Amniotic epithelial cell (primary cell): ENCODE measurements at regions not wholly inside any gene's neighbourhood (a gene's known extent, or its start where the extent isn't known, plus 50 kb on each side); places are given as distances from the start of the nearest gene placed in this dataset.
"Not testable (repeated sequence)": the region's sequence is repeated elsewhere in the genome, so short reads cannot be mapped to it uniquely, and the experiment has no call there.

Experiments used
- DNase-seq: peaks from one replicate; pipeline ENCODE4 v3.0.0-alpha.2; 2010; ENCODE audit warnings: low read depth

DNA sequence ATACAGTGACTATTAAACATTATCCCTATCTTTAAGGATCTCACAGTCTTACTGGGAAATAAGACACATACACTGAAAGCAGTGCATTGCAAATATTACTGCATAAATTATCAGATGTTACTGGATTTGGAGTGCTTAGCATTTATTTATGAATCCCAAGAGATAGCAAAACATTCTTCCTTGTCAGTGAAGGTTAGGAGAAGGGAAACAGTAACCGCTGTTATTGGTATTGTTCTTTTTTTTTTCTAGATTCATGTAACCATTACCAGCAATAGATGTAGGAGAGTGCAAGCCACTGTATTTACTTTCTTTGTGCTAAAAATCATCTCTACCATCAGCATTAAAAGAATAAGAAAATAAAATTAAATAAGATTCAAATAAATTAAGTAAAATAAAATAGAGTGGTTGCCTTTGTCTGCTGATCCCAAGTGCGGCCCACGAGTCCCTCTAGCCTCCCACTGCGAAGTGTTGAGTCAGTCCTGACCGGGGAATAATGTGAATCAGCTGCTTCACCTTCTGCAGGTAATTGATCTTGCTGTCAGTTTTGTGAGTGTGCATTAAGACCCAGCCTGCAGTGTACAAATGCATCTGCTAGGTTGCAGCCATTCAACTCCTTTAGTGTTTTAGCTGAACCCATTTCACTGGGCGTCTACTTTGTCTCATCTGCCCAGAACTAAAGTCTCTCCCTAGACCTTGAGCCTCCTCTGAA, 1344.9 kb downstream of the GATA3 start:
- DNase-seq = no peak

DNA sequence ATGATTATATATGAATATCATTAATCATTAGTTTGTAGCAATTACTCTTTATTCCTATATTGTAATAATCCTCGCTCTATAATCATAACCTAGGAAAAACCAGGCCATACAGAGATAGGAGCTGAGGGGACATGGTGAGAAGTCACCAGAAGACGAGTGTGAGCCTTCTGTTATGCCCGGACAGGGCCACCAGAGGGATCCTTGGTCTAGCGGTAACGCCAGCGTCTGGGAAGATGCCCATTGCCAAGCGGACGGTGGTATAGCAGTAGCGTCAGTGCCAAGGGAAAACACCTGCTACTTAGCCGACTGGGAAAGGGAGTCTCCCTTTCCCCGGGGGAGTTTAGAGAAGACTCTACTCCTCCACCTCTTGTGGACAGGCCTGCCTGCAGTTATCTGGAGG, 1347.6 kb downstream of the GATA3 start:
- DNase-seq = not testable (repeated sequence)

- DNase-seq = not testable (repeated sequence)
These were observed 1348.2 kb downstream of the GATA3 start for GRCh38 chr10:9402507-9403195.

DNA sequence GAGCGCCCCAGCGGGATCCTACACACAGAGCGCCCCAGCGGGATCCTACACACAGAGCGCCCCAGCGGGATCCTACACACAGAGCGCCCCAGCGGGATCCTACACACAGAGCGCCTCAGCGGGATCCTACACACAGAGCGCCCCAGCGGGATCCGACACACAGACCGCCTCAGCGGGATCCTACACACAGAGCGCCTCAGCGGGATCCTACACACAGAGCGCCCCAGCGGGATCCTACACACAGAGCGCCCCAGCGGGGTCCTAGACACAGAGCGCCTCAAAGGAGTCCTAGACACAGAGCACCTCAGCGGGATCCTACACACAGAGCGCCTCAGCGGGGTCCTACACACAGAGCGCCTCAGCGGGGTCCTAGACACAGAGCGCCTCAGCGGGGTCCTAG, 1352.7 kb downstream of the GATA3 start:
- not testable (repeated sequence) for DNase-seq

DNA sequence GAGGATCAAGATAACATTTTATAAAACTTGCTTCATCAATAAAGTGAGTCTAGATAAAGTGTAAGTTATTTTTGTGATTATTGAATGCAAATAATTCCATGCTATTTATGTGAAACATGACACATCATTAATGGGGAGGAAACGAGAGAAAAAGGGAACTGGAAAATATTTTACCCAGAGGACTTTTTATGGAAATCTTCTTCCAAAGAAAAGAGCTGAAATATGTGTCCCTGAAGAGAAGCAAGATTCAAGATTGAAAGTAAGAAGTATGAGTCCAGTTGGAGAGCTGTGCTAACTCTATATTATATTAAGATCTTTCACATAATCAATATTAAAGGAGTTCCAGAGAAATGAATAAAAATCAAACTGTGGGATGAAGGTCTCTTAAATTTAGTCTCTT, 1361.8 kb downstream of the GATA3 start:
- DNase-seq = no peak

DNA sequence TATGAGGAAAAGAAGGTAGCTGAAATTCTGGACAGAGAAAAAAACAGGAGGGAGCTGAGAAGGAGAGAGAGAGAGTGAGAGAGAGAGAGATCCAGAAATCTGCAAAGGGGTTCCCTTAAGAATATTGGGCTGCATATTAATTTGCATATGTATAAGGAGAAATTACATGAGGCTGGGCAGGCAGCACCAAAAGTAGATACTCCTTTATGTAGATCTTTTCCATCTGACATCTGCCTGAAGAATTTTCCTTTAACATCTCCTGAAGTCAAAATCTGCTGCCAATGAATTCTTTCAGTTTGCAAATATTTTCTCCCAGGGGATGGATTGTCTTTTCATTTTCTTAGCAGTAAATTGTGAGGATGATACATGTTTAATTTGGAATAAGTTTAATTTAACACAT, 1365.3 kb downstream of the GATA3 start:
- DNase-seq = no peak

DNA sequence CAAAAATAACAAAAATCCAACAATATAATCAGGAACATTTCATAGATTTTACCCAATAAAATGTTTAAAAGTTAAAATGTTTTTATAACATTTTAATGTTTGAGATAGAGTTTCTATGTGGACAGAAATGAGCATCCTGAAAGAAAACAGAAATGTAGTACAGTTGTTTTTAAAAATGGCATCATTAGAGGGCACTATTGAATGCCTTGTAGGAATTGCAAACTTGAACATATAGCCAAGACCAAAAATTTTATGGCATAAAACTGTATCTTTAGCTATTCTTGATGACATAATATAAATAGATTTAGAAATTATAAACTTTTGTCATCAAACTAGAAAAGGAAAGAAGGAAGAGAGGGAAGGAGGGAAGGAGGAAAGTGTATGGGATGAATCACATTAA, 1372.7 kb downstream of the GATA3 start:
- peak; percentile 1 for DNase-seq

GRCh38 chr10:9437131-9437530, 1382.6 kb downstream of the GATA3 start:
- DNase-seq = peak; percentile 6

- no peak for DNase-seq
These were observed 1389.3 kb downstream of the GATA3 start for GRCh38 chr10:9443758-9444157.

- no peak for DNase-seq
These were observed 1395.0 kb downstream of the GATA3 start for GRCh38 chr10:9449530-9449929.

GRCh38 chr10:9450801-9451200, 1396.3 kb downstream of the GATA3 start:
- peak; percentile 8 for DNase-seq

GRCh38 chr10:9451211-9451773, 1396.8 kb downstream of the GATA3 start:
- DNase-seq = no peak

GRCh38 chr10:9452056-9452455, 1397.6 kb downstream of the GATA3 start:
- no peak for DNase-seq

- DNase-seq = not testable (repeated sequence)
These were observed 1399.4 kb downstream of the GATA3 start for GRCh38 chr10:9453871-9454270.

GRCh38 chr10:9469663-9470205, 1415.2 kb downstream of the GATA3 start:
- no peak for DNase-seq

DNA sequence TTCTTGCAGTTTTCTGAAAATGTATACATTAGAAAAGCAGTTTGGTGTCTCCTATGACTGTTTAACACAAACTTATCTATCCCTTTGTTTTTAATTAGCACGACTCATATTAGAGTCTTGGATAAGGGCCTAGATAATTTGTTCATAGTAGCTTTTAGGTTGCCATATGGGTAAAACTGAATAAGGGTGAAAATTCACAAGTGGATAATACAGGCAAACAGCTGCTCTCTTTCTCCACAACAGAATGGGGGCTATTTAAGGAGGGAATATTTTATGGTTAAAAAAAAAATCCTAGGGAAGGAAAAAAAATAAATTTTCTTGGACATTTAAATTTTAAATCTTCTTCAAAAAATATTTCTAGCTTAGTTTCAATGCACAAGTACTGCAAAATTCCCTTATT, 1416.1 kb downstream of the GATA3 start:
- DNase-seq = no peak

GRCh38 chr10:9501944-9502343, 1447.5 kb downstream of the GATA3 start:
- DNase-seq = no peak

- DNase-seq = no peak
These were observed 1449.7 kb downstream of the GATA3 start for GRCh38 chr10:9504227-9504626.

DNA sequence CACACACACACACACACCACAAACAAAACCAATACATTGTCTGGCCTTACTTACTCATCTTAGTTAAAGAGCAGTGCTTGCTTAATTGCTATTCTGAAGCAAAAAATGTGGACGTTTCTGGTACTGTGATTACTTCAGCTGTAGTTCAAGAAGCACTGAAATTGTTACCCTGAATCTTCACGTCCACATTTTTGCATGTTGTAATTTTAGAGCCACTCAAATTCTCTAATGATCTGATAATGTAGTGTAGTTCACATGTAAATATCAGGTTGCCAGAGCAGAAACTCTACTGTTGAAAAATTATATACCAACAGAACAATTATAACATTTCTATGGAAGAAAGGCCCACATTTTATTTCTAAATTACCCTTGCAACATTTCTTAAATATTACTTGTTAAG, 1451.1 kb downstream of the GATA3 start:
- no peak for DNase-seq

GRCh38 chr10:9508606-9509005, 1454.1 kb downstream of the GATA3 start:
- DNase-seq = no peak

DNA sequence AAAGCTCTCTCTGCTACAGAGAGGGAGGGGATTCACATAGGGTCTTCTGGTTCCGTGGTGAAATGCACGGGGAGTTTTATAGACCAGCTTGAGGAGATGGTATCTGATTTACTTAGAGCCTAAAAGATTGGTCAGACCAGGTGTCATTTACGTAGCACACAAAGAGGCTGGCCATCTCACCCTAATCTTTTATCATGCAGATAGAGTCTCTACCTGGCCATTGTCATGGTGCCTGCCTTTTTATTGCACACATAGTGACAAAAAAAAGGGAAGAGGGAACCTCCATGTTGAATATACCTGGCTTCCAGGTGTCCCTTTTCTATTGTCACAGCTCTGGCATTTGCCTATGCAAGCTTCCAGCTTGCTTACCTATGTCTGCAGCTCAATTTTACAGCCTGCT, 1456.1 kb downstream of the GATA3 start:
- DNase-seq = no peak

- DNase-seq = no peak
These were observed 1461.4 kb downstream of the GATA3 start for GRCh38 chr10:9515922-9516321.

DNA sequence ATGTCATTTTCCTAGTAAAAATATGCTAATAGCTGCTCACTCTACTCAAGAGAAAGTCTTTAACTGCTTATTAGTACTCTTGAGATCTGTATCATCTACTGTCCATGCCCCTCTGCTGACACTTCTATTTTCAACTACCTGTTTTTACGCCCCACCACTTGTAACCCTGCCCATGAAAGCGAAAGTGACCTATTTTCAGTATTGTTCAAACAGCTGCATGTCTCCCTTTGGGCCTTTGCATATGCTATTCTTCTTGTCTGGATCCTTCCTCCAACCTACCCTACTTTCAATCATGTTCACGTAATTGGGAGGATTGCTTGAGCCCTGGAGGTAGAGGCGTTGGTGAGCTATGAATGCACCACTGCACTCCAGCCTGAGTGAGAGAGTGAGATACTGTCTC, 1481.3 kb downstream of the GATA3 start:
- DNase-seq = no peak
